Small intestine (tissue), 7 donors: ENCODE measurements at regions not wholly inside any gene's neighbourhood (a gene's known extent, or its start where the extent isn't known, plus 50 kb on each side); places are given as distances from the start of the nearest gene placed in this dataset.
A peak's percentile ranks its signal among the peaks of the same experiment; 100 is the strongest.

ENCODE experiments used
- DNase-seq, 2 donors: peaks; one replicate each; pipeline versions ENCODE4 v3.0.0 to v3.0.0-alpha.2; 2013
- FAIRE-seq: peaks from 2 replicates; lab custom pipeline; 2012; peaks lifted over from hg19 to GRCh38; lab: Jason Lieb, UNC
- H3K27ac ChIP-seq, 3 donors: one replicate each; pipeline ENCODE4 v1.5.1; 2013; ENCODE audit warnings: low read length in 2 of 3, mild to moderate bottlenecking in 2 of 3, control low read depth in 1 of 3, inconsistent platforms in 1 of 3, low read depth in 1 of 3, moderate library complexity in 1 of 3
- H3K27me3 ChIP-seq, 3 donors: one replicate each; pipeline ENCODE4 v1.6.1; 2013; ENCODE audit warnings: low read length in 3 of 3, inconsistent platforms in 1 of 3; ENCODE audit not compliant: control insufficient read depth in 3 of 3, insufficient read depth in 3 of 3
- H3K36me3 ChIP-seq, 3 donors: one replicate each; pipeline ENCODE4 v1.6.1; 2013; ENCODE audit warnings: low read length in 3 of 3, inconsistent platforms in 1 of 3, low read depth in 1 of 3, mild to moderate bottlenecking in 1 of 3, moderate library complexity in 1 of 3; ENCODE audit not compliant: control insufficient read depth in 3 of 3, insufficient read depth in 2 of 3
- H3K4me1 ChIP-seq, 3 donors: one replicate each; pipeline ENCODE4 v1.6.1; 2013; ENCODE audit warnings: low read length in 2 of 3, inconsistent platforms in 1 of 3, low read depth in 1 of 3, mild to moderate bottlenecking in 1 of 3, moderate library complexity in 1 of 3; ENCODE audit not compliant: control insufficient read depth in 3 of 3, insufficient read depth in 2 of 3
- H3K4me3 ChIP-seq, 3 donors: one replicate each; pipeline ENCODE4 v1.5.1; 2013; ENCODE audit warnings: low read length in 3 of 3, control low read depth in 1 of 3, inconsistent platforms in 1 of 3, low read depth in 1 of 3, mild to moderate bottlenecking in 1 of 3, moderate library complexity in 1 of 3
- H3K9me3 ChIP-seq, 2 donors: one replicate each; pipeline ENCODE4 v1.6.1; 2013; ENCODE audit warnings: low read depth in 1 of 2, low read length in 1 of 2; ENCODE audit not compliant: control insufficient read depth in 2 of 2, insufficient read depth in 1 of 2
- WGBS, 3 donors: extraction: QIAGEN DNeasy Blood & Tissue Kit; methylation state at CpG; one replicate each; pipeline ENCODE4 v1.1.7; 2013; 5-methylcytosine and 5-hydroxymethylcytosine counted together
- donor health status: healthy with polysubstance abuse.
- donor health status: control.
- donor health status: control.
- donor health status: Bipolar disorder and iron deficiency.
- donor health status: healthy.

DNA sequence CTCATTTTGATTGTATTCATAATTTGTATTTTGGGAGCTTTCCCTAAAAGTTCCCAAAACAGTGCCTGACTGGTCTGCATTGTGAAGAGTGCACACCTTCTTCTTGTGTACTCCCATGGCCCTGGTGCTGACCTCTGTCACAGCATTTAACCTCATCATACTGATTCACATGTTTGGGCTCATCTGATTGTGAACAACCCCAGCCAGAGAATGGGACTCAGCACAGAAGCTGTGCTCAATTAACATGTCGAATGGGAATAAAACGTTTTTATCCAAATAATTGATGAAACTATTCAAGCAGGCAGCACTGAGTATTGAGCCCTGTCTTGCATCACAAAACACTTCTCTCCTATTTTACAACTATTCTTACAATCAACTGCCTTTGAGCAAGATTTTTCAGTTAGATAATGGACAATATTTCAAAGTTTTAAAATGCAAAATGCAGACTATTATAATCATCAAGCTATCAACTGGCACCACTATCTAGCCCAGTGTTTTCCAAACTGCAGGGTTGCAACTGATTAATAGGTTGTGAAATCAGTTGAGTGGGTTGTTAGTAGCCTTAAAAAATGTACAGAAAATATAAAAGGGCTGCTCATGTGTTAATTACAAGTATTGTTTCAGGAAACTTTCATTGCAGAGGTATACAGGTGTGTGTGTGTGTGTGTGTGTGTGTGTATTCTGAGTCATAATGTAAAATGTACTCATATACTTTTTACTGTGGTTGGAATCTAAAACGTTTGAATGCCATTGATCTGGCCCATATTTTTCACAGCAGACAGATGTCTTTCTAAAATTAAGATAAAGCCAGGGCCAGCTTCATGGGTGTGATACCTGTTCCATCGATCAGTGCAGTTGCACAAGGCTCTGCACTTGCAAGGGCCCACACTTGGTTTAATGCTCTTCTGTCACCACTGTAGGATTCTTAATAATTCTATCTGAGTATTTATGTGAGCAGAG lies 190.5 kb downstream of the PIK3R1 start:
- WGBS, 3 donors = 48 to 59% (median 52%) methylated on average over 4 of the region's 4 CpGs
- peaks cover 0 to 13% (median 0%) of the 10 kb centered on the region in 3 donors for H3K4me1 ChIP-seq
- no peak overlapping the region for H3K4me3 ChIP-seq
- H3K9me3 ChIP-seq = no peaks in the 10 kb centered on the region
- no peak for DNase-seq
- FAIRE-seq = no peak
- H3K27me3 ChIP-seq = no peaks in the 10 kb centered on the region
- H3K27ac ChIP-seq = peak overlapping the region in 2 of 3 donors; percentile 1 to 25
- H3K36me3 ChIP-seq = no peaks in the 10 kb centered on the region

- Histone ChIP-seq H3K36me3 (no peaks in the 10 kb centered on the region), H3K4me3 (no peak overlapping the region), H3K9me3 (no peaks in the 10 kb centered on the region), H3K27me3 (no peaks in the 10 kb centered on the region), H3K27ac (peak overlapping the region in 2 of 3 donors; percentile 1 to 25), H3K4me1 (peaks cover 0 to 13% (median 0%) of the 10 kb centered on the region in 3 donors)
- FAIRE-seq (no peak), DNase-seq (peak; percentile 42 to 63)
- WGBS, 3 donors = 21 to 29% (median 27%) methylated on average over 8 of the region's 8 CpGs
Observed at GRCh38 chr5:68406767-68407241, 191.2 kb downstream of the PIK3R1 start.

- no peak for DNase-seq
- H3K27me3 ChIP-seq = no peaks in the 10 kb centered on the region
- FAIRE-seq = peak; percentile 92
- H3K27ac ChIP-seq = peak overlapping the region in 1 of 3 donors; percentile 25
- no peaks in the 10 kb centered on the region for H3K36me3 ChIP-seq
- 67 to 72% (median 67%) methylated on average over 6 of the region's 6 CpGs for WGBS, 3 donors
- no peak overlapping the region for H3K4me3 ChIP-seq
- peaks cover 0 to 13% (median 0%) of the 10 kb centered on the region in 3 donors for H3K4me1 ChIP-seq
- H3K9me3 ChIP-seq = no peaks in the 10 kb centered on the region
Observed at GRCh38 chr5:68407311-68408239, 192.0 kb downstream of the PIK3R1 start.

DNA sequence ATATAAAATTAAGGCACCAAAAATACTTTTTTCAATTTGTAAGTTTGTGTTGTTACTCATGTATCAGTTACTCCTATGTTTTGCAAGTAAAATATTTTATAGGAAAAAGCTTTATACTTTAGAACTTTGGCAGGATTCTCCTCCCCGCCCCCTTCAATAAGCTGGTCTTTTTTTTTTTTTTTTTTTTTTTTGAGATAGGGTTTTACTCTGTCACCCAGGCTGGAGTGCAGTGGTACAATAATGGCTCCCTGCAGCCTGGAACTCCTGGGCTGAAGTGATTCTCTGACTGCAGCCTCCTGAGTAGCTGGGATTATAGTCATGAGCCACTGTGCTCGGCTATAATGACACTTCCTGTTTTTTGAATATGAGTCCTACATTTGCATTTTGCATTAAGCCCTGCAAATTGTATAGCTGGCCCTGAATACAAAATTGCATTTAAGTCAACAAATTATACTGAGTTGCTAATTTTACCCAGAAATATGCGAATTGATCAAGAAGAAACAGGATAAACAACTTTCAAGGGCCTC lies 192.9 kb downstream of the PIK3R1 start:
- Histone ChIP-seq H3K9me3 (no peaks in the 10 kb centered on the region), H3K36me3 (no peaks in the 10 kb centered on the region), H3K4me3 (no peak overlapping the region), H3K4me1 (peaks cover 0 to 13% (median 0%) of the 10 kb centered on the region in 3 donors), H3K27ac (no peak overlapping the region), H3K27me3 (no peaks in the 10 kb centered on the region)
- WGBS, 3 donors = 89 to 92% (median 89%) methylated on average over 3 of the region's 3 CpGs
- FAIRE-seq = no peak
- DNase-seq = no peak

DNA sequence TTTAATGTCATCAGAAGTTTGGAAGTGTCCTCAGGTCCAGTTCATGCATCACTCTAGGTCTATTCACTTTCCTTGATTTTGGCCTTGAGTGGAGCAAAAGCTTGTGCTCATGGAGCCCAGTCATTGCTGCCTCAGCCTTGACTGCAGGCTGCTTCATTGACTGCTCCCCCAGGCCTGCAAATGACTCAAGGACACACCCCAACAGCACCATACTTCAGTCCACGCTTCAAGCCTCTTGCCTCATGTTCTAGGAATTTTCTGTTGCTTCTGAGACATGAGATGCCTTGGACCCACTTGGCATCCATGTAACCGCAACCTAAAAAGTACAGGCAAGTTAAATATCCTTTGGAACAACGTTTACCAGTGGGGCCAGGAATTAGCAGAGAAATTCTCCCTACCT lies 193.7 kb downstream of the PIK3R1 start:
- WGBS, 3 donors = 87 to 91% (median 91%) methylated on average over 3 of the region's 3 CpGs
- peaks cover 0 to 13% (median 0%) of the 10 kb centered on the region in 3 donors for H3K4me1 ChIP-seq
- no peaks in the 10 kb centered on the region for H3K9me3 ChIP-seq
- no peaks in the 10 kb centered on the region for H3K27me3 ChIP-seq
- H3K4me3 ChIP-seq = no peak overlapping the region
- no peak overlapping the region for H3K27ac ChIP-seq
- no peak for FAIRE-seq
- DNase-seq = no peak
- H3K36me3 ChIP-seq = no peaks in the 10 kb centered on the region

GRCh38 chr5:68411161-68411560 lies 195.6 kb downstream of the PIK3R1 start:
- H3K4me1 ChIP-seq = peaks cover 0 to 9% (median 0%) of the 10 kb centered on the region in 3 donors
- H3K36me3 ChIP-seq = no peaks in the 10 kb centered on the region
- WGBS, 3 donors = 80 to 90% (median 90%) methylated on average over 4 of the region's 4 CpGs
- DNase-seq (no peak), FAIRE-seq (no peak)
- H3K27me3 ChIP-seq = no peaks in the 10 kb centered on the region
- no peaks in the 10 kb centered on the region for H3K9me3 ChIP-seq
- no peak overlapping the region for H3K4me3 ChIP-seq
- no peak overlapping the region for H3K27ac ChIP-seq

GRCh38 chr5:68415177-68416085 lies 199.9 kb downstream of the PIK3R1 start:
- WGBS, 3 donors = 54 to 89% (median 68%) methylated on average over 4 of the region's 4 CpGs
- FAIRE-seq (no peak), DNase-seq (no peak)
- Histone ChIP-seq H3K27me3 (no peaks in the 10 kb centered on the region), H3K4me3 (no peak overlapping the region), H3K9me3 (no peaks in the 10 kb centered on the region), H3K36me3 (no peaks in the 10 kb centered on the region), H3K4me1 (peaks cover 0 to 15% (median 5%) of the 10 kb centered on the region in 3 donors), H3K27ac (no peak overlapping the region)
